Skeletal muscle tissue (tissue), 3 donors: ENCODE measurements at regions not wholly inside any gene's neighbourhood (a gene's known extent, or its start where the extent isn't known, plus 50 kb on each side); places are given as distances from the start of the nearest gene placed in this dataset.

ENCODE experiments used
- H3K27ac ChIP-seq: one replicate; pipeline ENCODE4 v1.7.0; 2013; ENCODE audit warnings: mild to moderate bottlenecking, low read depth, low read length, inconsistent platforms
- H3K27me3 ChIP-seq, 3 donors: one replicate each; pipeline ENCODE4 v1.7.0; 2013; ENCODE audit warnings: low read length in 3 of 3; ENCODE audit not compliant: control insufficient read depth in 3 of 3, insufficient read depth in 3 of 3
- H3K36me3 ChIP-seq, 3 donors: one replicate each; pipeline ENCODE4 v1.7.0; 2013; ENCODE audit warnings: low read length in 3 of 3; ENCODE audit not compliant: control insufficient read depth in 3 of 3, insufficient read depth in 3 of 3
- H3K4me1 ChIP-seq, 3 donors: one replicate each; pipeline ENCODE4 v1.7.0; 2013; ENCODE audit warnings: low read length in 3 of 3, mild to moderate bottlenecking in 3 of 3; ENCODE audit not compliant: control insufficient read depth in 3 of 3, insufficient read depth in 3 of 3
- H3K4me3 ChIP-seq, 3 donors: one replicate each; pipeline ENCODE4 v1.7.0; 2013; ENCODE audit warnings: low read length in 3 of 3
- H3K9ac ChIP-seq, 3 donors: one replicate each; pipeline ENCODE4 v1.7.0; 2013; ENCODE audit warnings: low read length in 3 of 3, mild to moderate bottlenecking in 3 of 3, moderate library complexity in 2 of 3, low read depth in 1 of 3
- H3K9me3 ChIP-seq, 3 donors: one replicate each; pipeline ENCODE4 v1.7.0; 2013; ENCODE audit warnings: low read length in 3 of 3; ENCODE audit not compliant: control insufficient read depth in 3 of 3
- donor health status: Osteomylitis.

DNA sequence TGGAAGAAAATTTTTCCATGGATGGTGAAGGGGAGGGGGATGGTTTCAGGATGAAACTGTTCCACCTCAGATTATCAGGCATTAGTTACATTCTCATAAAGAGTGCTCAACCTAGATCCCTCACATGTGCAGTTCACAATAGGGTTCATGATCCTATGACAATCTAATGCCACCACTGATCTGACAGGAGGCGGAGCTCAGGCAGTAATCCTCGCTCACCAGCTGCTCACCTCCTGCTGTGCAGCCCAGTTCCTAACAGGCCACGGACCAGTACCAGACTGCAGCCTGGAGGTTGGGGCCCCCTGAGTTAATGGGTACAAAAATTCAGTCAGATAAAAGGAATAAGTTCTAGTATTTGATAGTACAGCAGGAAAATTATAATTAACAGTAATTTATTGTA, 337.2 kb downstream of the NPR3 start:
- Histone ChIP-seq H3K9ac (no peak overlapping the region), H3K4me1 (no peaks in the 10 kb centered on the region), H3K9me3 (no peaks in the 10 kb centered on the region), H3K4me3 (no peak overlapping the region), H3K27me3 (no peaks in the 10 kb centered on the region), H3K27ac (no peak overlapping the region), H3K36me3 (no peaks in the 10 kb centered on the region)

- no peaks in the 10 kb centered on the region for H3K4me1 ChIP-seq
- no peak overlapping the region for H3K27ac ChIP-seq
- no peaks in the 10 kb centered on the region for H3K9me3 ChIP-seq
- H3K27me3 ChIP-seq = no peaks in the 10 kb centered on the region
- no peak overlapping the region for H3K9ac ChIP-seq
- no peaks in the 10 kb centered on the region for H3K36me3 ChIP-seq
- H3K4me3 ChIP-seq = no peak overlapping the region
Measured at GRCh38 chr5:33049298-33049697, 338.2 kb downstream of the NPR3 start.

GRCh38 chr5:33049842-33050241, 338.7 kb downstream of the NPR3 start:
- Histone ChIP-seq H3K4me3 (no peak overlapping the region), H3K4me1 (no peaks in the 10 kb centered on the region), H3K9me3 (peaks cover 0 to under 1% (median 0%) of the 10 kb centered on the region in 3 donors), H3K36me3 (no peaks in the 10 kb centered on the region), H3K9ac (no peak overlapping the region), H3K27ac (no peak overlapping the region), H3K27me3 (no peaks in the 10 kb centered on the region)

GRCh38 chr5:33059081-33059480, 348.0 kb downstream of the NPR3 start:
- Histone ChIP-seq H3K27me3 (no peaks in the 10 kb centered on the region), H3K27ac (no peak overlapping the region), H3K4me1 (no peaks in the 10 kb centered on the region), H3K4me3 (no peak overlapping the region), H3K9me3 (peaks cover 0 to 9% (median 2%) of the 10 kb centered on the region in 3 donors), H3K9ac (no peak overlapping the region), H3K36me3 (no peaks in the 10 kb centered on the region)

- no peak overlapping the region for H3K9ac ChIP-seq
- H3K4me1 ChIP-seq = no peaks in the 10 kb centered on the region
- no peaks in the 10 kb centered on the region for H3K36me3 ChIP-seq
- H3K27ac ChIP-seq = no peak overlapping the region
- no peak overlapping the region for H3K4me3 ChIP-seq
- no peaks in the 10 kb centered on the region for H3K27me3 ChIP-seq
- H3K9me3 ChIP-seq = no peaks in the 10 kb centered on the region
Measured at GRCh38 chr5:33065131-33065530, 354.0 kb downstream of the NPR3 start.

GRCh38 chr5:33067291-33067690, 356.2 kb downstream of the NPR3 start:
- Histone ChIP-seq H3K27me3 (no peaks in the 10 kb centered on the region), H3K4me1 (no peaks in the 10 kb centered on the region), H3K9me3 (no peaks in the 10 kb centered on the region), H3K9ac (no peak overlapping the region), H3K27ac (no peak overlapping the region), H3K4me3 (no peak overlapping the region), H3K36me3 (no peaks in the 10 kb centered on the region)

GRCh38 chr5:33068786-33069185, 357.7 kb downstream of the NPR3 start:
- H3K27ac ChIP-seq = no peak overlapping the region
- no peak overlapping the region for H3K9ac ChIP-seq
- no peaks in the 10 kb centered on the region for H3K4me1 ChIP-seq
- H3K9me3 ChIP-seq = no peaks in the 10 kb centered on the region
- no peaks in the 10 kb centered on the region for H3K27me3 ChIP-seq
- no peak overlapping the region for H3K4me3 ChIP-seq
- no peaks in the 10 kb centered on the region for H3K36me3 ChIP-seq

DNA sequence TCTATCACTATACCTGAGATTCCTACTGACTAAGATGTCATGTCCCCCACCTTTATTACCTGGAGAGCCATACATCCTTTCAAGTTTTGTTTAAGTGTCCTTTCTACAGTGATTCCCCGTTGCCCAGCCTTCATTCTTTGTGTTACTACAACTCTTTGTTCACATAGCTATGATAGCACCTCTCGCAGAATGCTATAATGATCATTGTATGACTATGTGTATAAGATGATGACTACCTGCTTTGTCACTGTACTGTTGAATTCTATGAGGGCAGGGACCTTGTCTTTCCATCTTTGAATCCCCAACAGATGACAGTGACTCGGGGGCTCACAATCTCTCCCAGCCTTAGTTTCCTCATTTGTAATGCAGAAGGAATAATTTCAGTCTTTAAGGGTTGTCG, 361.2 kb downstream of the NPR3 start:
- H3K36me3 ChIP-seq = no peaks in the 10 kb centered on the region
- H3K27me3 ChIP-seq = no peaks in the 10 kb centered on the region
- H3K9me3 ChIP-seq = no peaks in the 10 kb centered on the region
- no peak overlapping the region for H3K9ac ChIP-seq
- no peak overlapping the region for H3K4me3 ChIP-seq
- no peak overlapping the region for H3K27ac ChIP-seq
- no peaks in the 10 kb centered on the region for H3K4me1 ChIP-seq

GRCh38 chr5:33072726-33073125, 361.6 kb downstream of the NPR3 start:
- no peak overlapping the region for H3K4me3 ChIP-seq
- H3K9ac ChIP-seq = no peak overlapping the region
- no peaks in the 10 kb centered on the region for H3K4me1 ChIP-seq
- H3K9me3 ChIP-seq = no peaks in the 10 kb centered on the region
- no peaks in the 10 kb centered on the region for H3K27me3 ChIP-seq
- no peaks in the 10 kb centered on the region for H3K36me3 ChIP-seq
- H3K27ac ChIP-seq = no peak overlapping the region

GRCh38 chr5:33073881-33074327, 362.8 kb downstream of the NPR3 start:
- no peaks in the 10 kb centered on the region for H3K36me3 ChIP-seq
- H3K4me3 ChIP-seq = no peak overlapping the region
- H3K9ac ChIP-seq = no peak overlapping the region
- H3K27me3 ChIP-seq = no peaks in the 10 kb centered on the region
- H3K9me3 ChIP-seq = no peaks in the 10 kb centered on the region
- no peaks in the 10 kb centered on the region for H3K4me1 ChIP-seq
- H3K27ac ChIP-seq = no peak overlapping the region

DNA sequence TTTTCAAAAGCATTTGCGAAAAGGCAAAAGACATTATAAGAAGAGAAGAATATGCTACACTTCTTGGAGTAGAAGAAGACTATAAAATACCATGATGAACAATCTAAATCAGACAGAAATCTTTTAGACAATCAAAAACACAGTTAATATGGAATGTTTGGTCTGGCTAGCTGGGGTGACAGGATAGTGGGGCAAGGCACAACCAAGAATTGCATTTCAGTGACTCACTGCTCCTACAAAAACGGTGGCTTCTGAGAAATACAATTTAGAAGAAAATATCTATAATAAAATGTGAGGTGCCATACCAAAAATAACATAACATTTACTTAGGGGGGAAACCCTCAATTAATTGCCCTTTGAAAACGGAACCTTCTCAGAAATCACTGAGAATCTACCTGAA, 363.4 kb downstream of the NPR3 start:
- H3K27me3 ChIP-seq = no peaks in the 10 kb centered on the region
- H3K36me3 ChIP-seq = no peaks in the 10 kb centered on the region
- H3K9ac ChIP-seq = no peak overlapping the region
- no peaks in the 10 kb centered on the region for H3K4me1 ChIP-seq
- no peaks in the 10 kb centered on the region for H3K9me3 ChIP-seq
- no peak overlapping the region for H3K27ac ChIP-seq
- H3K4me3 ChIP-seq = no peak overlapping the region
